ENCODE measurements at regions not wholly inside any gene's neighbourhood (a gene's known extent, or its start where the extent isn't known, plus 50 kb on each side); places are given as distances from the start of the nearest gene placed in this dataset.
A peak's percentile ranks its signal among the peaks of the same experiment; 100 is the strongest.
"Not testable (repeated sequence)": the region's sequence is repeated elsewhere in the genome, so short reads cannot be mapped to it uniquely, and the experiment has no call there.

DNA sequence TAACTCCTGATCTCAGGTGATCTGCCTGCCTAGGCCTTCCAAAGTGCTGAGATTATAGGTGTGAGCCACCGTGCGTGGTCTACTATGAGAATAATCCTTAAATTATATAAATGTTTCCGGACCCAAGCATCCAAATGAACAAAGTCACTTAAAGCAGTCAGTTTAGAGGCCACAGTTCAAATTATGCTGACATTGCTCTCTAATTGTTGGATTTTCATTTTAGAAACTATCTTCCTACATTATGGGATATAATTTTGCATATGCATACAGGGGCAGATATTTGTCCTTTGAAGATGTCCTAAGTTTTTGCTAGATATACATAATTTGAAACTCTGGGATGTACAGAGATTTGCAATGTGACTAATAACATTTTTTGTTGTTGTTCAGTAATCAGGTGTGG lies 390.1 kb downstream of the RND3 start:
- ATAC-seq, result no peak

- ATAC-seq, result no peak
Observed at GRCh38 chr2:150095361-150096095, 391.9 kb downstream of the RND3 start.

- ATAC-seq, result no peak
Observed at GRCh38 chr2:150091846-150092245, 395.6 kb downstream of the RND3 start.

- ATAC-seq, result no peak
Observed at GRCh38 chr2:150090031-150090430, 397.4 kb downstream of the RND3 start.

- ATAC-seq, result no peak
Observed at GRCh38 chr2:150088538-150088937, 398.9 kb downstream of the RND3 start.

DNA sequence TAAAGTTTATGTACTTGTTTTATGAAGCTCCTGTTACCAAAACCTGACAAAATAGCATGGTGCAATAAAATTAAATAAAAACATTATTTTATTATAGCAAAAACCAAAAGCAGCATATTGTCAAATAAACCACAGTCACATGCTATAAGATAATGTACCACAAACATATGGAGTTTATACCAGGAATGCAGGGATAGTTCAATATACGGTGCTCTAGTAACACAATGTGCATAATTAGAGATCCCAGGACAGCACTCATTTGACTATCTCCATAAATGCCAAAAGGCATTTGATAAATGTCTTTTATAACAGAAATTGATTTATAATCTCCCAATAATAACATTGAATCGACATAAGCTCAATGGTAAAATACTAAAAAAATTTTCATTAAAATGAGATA lies 402.0 kb downstream of the RND3 start:
- no peak for ATAC-seq

GRCh38 chr2:150081775-150082481 lies 405.5 kb downstream of the RND3 start:
- ATAC-seq, result peak; percentile 92

DNA sequence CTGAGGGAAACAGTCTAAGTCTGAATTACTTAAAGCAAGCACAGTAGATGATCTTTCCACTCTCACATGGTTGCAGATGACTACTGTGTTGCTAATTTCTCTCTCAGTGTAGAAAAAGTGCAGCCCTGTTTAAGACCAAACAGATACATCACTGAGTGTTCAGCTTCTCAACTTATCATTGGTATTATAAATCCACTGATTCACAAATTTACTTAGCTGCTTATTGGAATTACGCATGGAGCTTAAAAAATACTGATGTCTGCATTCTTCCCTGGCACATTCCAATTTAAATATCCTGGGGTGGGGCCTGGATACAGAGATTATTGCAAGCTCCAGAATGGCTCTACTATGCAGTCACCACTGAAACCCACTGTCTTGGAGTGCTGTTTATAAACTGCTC lies 411.2 kb downstream of the RND3 start:
- ATAC-seq, result no peak

DNA sequence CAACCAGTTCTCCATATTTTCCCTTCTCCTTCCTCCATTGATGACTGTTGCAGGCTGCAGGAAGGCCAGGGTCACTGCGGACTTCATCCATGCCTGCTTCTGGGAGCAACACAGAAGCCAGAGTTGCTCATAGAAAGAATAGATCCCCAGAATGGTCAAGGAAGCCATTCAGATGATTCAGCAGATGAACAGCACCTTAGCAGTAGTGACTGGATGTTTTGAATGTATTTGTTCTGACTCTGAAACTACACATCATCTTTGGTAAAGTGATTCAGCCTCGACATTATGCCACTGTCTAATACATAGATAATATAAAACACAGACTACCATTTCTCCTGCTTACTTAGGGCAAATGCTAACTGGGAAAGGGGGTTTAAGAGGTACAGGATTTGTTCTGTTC lies 411.6 kb downstream of the RND3 start:
- no peak for ATAC-seq

GRCh38 chr2:150066490-150066889 lies 421.0 kb downstream of the RND3 start:
- ATAC-seq, result no peak

DNA sequence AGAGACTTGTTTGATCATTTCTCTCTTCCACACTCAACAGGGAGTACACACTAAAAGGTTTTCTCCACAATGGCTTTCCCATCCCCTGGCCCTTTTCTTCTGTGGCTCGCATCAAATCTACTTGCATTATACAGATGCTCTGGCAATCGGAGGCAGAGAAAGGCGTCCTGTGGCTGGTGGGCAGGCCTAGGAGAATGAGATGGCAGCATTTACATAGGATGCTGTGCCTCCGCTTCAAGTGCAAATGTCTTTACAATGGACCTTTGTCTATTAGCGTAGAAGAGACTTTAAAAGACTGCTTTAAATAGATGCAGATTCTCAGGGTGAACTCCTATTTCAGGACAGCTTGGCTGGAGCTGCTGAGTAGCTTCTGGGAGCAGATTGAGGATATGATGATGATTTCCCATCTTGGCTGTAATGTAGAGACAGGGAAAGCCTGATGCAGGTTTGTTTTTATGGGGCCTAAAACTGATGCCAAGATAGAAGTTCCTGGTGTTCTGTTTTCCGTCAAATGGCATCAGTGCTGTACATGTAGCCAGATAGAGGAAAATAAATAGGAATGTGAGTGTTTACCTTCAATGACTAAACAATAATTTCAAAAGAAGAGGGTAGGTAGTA lies 423.4 kb downstream of the RND3 start:
- no peak for ATAC-seq

DNA sequence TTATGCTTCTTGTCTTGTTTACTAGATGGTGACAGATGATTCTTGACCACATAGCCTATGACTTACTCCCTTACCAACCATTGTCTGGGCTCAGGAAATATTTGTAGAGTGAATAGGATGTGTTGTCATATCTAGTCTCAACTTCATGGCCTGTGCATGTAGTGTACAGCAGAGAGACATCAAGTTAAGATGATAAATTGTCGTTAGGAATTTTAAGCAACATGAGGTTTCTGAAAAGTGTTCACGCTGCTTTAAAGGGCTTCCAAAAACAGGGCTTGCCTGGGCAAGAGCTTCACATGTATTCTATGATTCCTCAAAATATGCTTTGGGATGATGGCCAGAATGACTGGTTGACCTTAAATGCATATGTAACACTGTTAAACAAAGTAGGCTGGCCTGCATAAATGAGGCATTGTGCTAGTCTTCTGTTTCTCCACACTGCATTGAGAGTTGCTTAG lies 424.0 kb downstream of the RND3 start:
- peak; percentile 59 for ATAC-seq

DNA sequence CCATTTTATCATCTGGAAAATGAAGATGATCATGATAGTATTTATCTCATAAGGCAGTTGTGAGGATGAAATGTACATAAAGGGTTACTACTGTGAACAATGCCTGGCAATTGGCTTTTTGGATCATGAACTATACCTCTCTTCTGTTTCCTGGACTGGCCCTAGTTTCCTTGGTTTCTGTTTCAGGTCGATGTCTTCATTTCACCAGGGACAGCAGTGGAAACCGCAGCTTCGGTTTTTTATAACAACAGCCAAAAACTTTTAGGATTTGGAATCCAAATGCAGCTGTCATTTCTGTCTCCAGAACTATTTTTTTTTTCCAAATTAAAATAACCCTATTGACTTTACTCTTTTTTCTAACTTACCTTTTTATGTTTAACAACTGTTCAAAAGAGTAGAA lies 425.1 kb downstream of the RND3 start:
- no peak for ATAC-seq

DNA sequence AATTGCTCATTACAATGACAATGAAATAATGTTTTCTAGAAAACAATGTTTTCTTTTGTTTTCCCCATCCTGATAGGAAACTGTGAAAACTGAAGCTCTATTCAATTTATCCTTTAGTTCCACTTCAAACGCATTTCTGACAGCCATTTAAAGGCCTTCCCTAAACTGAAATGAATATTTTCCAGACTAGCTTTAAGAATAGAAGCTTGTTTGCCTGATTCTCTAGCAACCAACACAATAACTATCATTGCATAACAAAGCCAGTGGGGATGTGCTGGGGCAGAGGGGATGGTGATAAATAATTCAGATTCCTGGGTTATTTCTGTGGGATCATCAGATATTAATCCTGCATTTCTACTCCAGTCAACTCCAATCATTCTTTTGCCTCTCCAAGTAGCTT lies 427.1 kb downstream of the RND3 start:
- ATAC-seq, result no peak

- not testable (repeated sequence) for ATAC-seq
Observed at GRCh38 chr2:150059676-150060075, 427.8 kb downstream of the RND3 start.

DNA sequence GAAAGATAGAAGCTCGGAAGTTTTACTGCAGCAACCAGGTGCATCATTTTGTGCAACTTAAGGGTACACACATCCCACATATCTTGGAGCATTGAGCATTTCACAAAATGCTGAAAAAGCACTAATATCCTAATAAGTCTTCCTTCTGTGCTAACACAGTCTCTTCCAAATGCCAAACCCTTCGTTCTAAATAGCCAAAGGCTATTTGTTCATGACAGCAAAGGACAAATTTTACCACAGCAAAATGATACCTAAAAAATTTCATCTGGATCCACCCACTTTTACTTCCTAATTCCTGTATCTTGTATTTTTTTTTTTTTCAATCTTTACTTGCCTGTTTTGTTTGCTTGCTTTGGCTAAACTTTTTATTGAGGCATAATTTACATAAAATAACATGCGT lies 435.0 kb downstream of the RND3 start:
- no peak for ATAC-seq

GRCh38 chr2:150051004-150051403 lies 436.5 kb downstream of the RND3 start:
- ATAC-seq, result no peak

- no peak for ATAC-seq
Observed at GRCh38 chr2:150050036-150050435, 437.4 kb downstream of the RND3 start.

DNA sequence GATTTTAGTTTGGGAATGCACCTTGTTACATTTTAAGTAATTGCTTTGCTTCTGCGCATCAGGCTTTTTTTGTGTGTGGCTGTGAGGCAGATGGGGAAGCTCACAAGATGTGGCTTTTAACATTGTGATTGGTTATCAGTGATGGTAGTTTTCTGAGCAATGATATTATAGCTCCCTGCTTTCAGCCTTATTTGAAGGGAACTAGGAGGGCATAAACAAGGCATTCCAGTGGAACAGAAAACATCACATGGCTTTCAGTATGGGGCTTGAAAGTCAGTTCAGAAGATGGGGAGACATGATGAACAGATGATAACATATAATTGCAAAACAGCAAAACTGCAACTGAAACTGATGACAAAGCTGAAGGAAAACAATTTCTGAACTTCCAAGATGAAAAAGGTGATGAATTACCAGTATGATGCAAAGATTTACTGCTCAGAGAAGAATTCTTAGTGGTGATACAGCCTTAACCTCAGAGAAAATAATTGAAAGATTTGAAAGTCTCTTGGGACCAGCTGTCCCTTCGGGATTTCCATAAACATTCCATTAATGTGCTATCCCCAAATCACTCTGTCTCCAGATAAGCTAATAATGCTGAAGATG lies 439.7 kb downstream of the RND3 start:
- no peak for ATAC-seq

- ATAC-seq, result no peak
Observed at GRCh38 chr2:150046810-150047209, 440.7 kb downstream of the RND3 start.

DNA sequence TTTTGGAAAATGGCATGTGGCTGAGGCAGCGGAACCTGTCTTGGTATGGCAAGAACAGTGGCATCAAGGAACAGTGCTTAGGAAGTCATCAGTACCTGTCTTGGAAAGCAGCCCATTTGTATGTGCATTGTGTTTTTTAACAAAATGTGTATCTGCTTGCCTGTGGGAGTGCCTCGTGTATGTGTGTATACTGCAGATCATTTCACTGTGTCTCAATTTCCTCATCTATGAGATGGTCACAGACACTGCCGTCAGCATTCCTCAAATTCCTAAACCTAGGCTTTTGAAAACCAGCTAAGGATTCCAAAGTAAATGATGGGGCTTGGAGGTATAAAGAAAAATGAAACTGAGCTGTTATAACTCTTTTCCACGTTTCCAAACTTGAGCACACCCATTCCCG lies 441.3 kb downstream of the RND3 start:
- peak; percentile 43 for ATAC-seq

DNA sequence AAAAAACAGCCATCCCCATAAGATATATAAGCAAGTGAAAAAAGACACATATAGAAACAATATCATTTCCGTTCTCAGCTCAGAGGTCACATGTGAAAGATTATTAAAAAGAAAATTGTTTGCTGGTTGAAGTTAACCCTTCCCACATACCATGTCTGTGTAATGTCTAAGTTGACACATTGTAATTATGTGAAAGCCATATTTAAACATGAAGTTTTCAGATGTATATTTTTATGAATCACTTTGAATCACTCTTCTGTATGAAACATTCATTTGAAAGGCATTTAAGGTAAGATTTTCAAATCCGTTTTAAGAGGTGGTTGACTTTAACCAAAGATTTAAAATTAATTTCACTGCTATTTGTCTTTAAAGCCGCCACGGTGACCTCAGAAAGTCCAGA lies 441.9 kb downstream of the RND3 start:
- no peak for ATAC-seq

DNA sequence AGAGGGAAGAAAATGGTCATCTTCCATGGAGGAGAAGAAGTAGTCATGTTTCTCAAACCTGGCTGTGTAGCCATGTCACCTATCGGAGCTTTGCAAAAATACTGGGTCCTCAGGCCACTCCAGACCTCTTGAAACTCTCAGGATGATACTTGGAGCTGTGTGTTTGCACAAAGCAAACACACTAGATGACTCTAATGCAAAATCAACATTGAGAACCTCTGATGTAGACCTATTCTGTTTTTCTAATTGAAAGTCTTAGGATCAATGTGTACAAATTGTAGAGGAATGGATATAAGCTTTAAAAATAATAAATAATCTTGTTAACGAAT lies 444.3 kb downstream of the RND3 start:
- ATAC-seq, result no peak
